ENCODE measurements at regions not wholly inside any gene's neighbourhood (a gene's known extent, or its start where the extent isn't known, plus 50 kb on each side); places are given as distances from the start of the nearest gene placed in this dataset.
A peak's percentile ranks its signal among the peaks of the same experiment; 100 is the strongest.
"Not testable (repeated sequence)": the region's sequence is repeated elsewhere in the genome, so short reads cannot be mapped to it uniquely, and the experiment has no call there.

DNA sequence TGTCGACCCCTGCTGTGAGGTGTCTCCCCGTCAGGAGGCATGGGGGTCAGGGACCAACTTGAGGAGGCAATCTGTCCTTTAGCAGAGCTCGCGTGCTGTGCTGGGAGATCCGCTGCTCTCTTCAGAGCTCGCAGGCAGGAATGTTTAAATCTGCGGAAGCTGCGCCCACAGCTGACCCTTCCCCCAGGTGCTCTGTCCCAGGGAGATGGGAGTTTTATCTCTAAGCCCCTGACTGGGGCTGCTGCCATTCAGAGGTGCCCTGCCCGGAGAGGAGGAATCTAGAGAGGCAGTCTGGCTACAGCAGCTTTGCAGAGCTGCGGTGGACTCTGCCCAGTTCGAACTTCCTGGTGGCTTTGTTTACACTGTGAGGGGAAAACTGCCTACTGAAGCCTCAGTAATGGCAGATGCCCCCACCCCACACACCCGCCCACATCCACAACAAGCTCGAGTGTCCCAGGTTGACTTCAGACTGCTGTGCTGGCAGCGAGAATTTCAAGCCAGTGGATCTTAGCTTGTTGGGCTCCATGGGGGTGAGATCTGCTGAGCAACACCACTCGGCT lies 133.1 kb downstream of the CENPC start:
- not testable (repeated sequence) for DNase-seq

- DNase-seq: no peak
Observed at GRCh38 chr4:67403342-67403741, 142.0 kb downstream of the CENPC start.

DNA sequence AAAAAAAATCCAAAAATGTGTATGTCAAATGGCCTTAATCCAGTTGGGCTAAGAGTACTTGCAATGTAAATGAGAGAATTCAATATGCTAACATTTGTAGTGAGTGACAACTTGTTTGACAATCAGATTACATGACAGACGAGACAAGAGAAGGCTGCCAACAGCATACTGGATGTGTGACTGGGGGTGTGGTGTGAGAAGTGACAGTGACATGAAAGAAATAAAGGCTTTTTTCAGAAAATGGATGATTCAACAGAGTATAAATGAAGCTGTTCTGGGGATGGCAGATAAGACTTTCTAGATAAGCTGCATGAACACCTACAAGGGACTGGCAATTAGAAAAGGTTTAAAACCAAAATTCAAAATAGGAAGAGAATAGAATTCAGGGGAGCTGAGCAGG lies 143.4 kb downstream of the CENPC start:
- DNase-seq: no peak

DNA sequence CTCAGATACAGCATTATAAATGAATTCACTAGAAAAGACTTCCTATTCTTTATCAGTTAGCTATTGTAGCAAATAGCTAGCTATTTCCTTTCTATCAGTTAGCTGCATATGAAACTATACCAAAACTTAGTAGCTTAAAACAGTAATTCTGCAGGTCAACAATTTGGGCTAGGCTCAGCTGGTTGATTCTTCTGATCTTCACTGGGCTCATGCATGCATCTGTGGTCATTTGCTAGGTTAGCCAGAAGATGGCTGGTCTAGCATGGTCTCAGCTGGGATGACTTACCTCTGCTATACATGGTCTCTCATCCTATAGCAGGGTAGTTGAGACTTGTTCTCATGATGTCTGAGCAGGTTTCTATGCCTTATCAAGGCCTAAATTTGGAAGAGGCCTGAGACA lies 147.4 kb downstream of the CENPC start:
- no peak for DNase-seq

GRCh38 chr4:67397031-67397430 lies 148.3 kb downstream of the CENPC start:
- DNase-seq: no peak

DNA sequence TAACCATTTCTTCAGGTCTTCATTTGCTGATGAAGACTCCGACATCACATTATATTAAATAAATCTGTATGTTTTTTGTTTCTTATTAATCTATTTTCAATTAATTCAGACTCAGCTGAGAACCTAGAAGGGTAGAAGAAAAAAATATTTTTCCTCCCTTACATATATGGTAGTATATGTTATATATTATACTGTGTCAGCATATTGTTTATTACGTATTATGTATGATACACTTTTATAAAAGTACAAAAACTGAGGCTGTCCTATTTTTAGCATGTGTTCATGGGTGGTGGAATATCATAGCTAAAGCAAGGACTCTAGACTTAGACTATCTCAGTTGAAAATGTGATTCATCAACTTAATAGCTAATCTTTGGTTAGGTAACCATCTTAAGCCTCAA lies 149.3 kb downstream of the CENPC start:
- no peak for DNase-seq

DNA sequence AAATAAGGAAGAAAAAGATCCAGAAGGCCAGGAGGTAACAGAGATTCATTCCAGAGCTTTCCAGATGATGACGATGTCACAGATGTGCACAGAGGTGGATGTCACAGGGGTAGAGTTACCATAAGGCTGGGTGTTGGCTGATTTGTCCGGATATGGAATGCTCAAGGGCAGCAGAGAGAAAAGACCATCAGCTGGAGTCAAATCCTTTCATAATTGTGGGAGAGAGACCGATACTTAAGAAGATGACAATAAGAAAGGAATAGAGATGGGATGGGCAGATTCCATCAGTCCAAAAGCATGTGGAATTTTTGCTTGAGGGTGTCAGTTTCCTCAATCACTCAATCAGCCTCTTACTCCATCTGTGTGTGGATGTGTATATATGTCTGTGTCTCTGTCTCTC lies 150.4 kb downstream of the CENPC start:
- DNase-seq: no peak

- peak; percentile 16 for DNase-seq
Observed at GRCh38 chr4:67393699-67394281, 151.5 kb downstream of the CENPC start.

DNA sequence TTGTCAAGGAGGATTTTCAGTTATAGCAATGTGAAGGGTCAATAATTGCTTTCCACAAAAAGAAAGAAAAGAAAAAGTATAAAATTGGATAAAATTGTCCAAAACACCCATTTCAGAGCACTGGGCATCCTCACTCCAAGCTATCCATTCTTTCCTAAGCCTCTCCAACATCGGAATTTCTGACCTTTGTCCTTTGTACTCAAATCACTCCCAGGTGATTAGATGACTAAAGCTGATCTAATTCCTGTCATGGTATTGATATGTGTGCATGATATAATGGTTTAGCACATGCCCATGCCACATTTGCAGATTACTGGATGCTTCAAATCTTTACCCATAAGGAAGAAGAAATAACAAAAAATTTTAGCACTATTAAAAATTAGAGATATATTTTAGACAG lies 152.3 kb downstream of the CENPC start:
- DNase-seq: no peak

DNA sequence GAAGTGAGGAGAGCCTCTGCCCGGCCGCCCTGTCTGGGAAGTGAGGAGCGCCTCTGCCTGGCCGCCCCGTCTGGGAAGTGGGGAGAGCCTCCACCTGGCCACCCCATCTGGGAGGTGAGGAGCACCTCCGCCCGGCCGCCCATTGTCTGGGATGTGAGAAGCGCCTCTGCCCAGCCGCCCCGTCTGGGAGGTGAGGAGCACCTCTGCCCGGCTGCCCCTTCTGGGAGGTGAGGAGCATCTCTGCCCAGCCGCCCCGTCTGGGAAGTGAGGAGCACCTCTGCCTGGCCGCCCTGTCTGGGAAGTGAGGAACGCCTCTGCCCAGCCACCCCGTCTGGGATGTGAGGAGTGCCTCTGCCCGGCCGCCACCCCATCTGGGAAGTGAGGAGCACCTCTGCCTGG lies 163.9 kb downstream of the CENPC start:
- DNase-seq: not testable (repeated sequence)

DNA sequence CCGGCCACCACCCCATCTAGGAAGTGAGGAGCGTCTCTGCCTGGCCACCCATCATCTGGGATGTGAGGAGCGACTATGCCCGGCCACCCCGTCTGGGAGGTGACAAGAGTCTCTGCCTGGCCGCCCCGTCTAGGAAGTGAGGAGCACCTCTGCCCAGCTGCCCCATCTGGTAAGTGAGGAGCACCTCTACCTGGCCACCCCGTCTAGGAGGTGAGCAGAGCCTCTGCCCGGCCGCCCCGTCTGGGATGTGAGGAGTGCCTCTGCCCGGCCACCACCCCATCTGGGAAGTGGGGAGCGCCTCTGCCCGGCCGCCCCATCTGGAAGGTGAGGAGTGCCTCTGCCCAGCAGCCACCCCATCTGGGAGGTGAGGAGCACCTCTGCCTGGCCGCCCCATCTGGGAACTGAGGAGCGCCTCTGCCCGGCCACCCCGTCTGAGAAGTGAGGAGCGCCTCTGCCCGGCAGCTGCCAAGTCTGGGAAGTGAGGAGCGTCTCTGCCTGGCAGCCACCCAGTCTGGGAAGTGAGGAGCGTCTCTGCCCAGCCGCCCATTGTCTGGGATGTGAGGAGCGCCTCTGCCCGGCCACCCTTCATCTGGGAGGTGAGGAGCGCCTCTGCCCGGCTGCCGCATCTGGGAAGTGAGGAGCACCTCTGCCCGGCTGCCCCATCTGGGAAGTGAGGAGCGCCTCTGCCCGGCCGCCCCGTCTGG lies 164.4 kb downstream of the CENPC start:
- DNase-seq: not testable (repeated sequence)

GRCh38 chr4:67380154-67380553 lies 165.1 kb downstream of the CENPC start:
- DNase-seq: no peak

GRCh38 chr4:67375291-67375690 lies 170.0 kb downstream of the CENPC start:
- DNase-seq: no peak

- no peak for DNase-seq
Observed at GRCh38 chr4:67371615-67372014, 173.7 kb downstream of the CENPC start.

- DNase-seq: no peak
Observed at GRCh38 chr4:67366311-67366861, 178.9 kb downstream of the CENPC start.

DNA sequence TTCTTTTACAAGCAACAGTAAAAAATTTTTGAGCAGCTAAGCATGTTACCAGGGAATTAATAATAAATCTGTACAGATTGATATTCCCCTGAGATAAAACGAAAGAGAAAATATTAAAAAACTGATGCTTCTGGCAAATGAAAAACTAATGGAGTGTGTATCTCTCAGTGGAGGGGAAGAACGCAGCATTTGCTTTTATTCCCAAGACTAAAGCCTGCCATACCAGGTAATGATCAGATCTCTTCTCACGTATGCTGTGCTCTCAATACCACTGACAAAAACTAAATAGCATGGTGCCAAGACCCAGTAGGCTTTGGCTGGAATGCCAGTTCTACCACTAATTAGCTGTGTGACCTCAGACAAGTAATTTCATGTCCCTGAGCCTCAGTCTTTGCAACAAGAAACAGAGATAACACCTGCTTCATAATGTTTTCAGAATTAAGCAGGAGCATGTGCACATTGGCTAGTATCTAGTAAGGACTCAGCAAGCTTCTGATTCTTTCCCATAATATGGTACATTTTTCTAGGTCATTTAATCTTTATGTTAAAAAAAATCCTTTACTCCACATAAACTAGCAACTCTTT lies 179.6 kb downstream of the CENPC start:
- DNase-seq: peak; percentile 76

DNA sequence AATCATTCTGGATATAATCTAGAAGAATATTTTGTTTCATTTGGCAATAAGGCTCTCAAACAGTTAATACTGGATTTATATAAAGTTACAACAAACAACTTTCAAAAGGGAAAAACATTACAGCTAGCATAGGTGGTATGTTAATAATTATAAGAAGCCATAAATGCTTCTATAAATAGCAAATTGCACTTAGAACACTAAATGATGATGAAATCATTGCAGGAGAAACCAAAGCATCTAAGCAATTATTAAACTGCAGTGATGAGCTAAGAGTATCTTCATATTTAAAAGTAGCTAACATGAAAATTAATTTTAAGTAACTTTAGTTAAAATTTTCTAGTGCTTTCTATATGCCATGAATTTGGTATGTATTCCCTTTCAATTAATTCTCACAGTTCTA lies 189.5 kb downstream of the CENPC start:
- DNase-seq: no peak

GRCh38 chr4:67346654-67347053 lies 198.6 kb downstream of the CENPC start:
- DNase-seq: no peak

GRCh38 chr4:67344594-67345380 lies 200.5 kb downstream of the CENPC start:
- DNase-seq: no peak

DNA sequence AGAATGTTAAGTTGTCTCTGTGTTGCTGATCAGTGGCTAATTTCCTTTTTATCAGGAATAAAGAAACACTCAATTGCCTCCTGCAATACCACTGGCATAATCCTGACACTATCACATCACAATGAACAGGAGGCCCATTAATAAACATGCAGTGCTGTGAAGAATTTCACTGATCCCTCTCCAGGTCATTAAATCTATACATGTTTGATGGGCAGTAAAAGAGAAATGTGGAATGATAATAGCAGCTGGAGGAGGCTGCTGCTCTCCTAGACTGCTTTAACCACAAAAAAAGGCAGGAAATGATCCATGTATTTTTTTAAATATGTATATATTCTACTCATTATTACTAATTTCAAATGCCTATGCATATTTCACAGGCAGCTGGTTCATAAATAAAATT lies 202.1 kb downstream of the CENPC start:
- DNase-seq: no peak

DNA sequence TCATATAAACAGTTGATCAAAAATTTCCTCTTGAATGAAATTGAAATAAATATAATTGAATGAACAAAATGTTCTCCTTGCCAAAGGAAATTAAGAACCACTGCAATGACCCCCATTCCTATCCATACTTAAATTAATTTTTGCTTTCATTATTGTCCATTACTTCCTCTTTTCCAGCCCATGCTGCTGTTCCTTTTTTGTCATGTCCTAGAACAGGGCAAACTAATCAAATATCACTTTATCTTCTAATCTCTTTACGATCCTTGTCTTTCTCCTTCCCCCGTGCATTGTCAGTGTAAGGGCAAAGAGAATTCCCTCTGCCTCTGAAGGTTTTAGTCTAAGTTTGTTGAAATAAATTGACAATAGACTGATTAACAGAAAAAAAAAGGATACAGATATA lies 203.0 kb downstream of the CENPC start:
- DNase-seq: no peak

DNA sequence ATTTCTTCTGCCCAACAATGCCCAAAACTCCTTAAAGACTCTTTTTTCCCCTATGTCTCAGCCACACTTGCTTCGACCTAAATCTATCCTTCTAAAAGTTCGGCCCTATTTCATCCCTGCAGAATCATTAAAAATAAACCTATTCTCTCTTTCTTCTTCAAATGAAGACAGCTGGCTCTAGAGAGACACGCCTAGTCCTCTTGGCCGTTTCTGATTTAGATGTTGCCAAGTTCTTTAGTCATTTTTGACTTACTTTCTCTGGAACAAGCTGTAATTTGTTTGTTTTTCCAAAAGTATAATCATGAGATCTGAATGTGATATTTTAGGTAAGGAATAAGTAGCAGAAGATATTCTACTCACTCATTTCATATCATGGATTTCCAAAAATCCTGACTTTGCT lies 211.6 kb downstream of the CENPC start:
- no peak for DNase-seq

DNA sequence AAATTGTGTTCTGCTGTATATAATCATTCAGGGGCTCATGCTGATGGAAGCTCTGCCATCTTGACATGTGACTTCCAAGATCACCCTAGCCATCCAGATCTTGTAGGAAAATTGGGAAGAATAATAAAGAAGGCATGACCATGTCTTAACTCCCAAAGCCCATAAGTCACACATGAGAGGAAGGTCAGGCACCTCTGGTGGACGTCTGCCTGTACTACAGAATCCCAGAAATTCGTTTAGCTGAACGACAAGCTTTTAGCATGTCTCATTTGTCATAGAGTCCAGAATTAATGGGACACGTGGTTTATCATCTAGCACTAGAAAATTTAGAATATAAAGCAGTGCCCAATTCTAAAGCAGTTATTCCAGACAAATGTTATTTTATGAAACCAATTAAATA lies 212.7 kb downstream of the CENPC start:
- DNase-seq: no peak
